ENCODE measurements at regions not wholly inside any gene's neighbourhood (a gene's known extent, or its start where the extent isn't known, plus 50 kb on each side); places are given as distances from the start of the nearest gene placed in this dataset.

DNA sequence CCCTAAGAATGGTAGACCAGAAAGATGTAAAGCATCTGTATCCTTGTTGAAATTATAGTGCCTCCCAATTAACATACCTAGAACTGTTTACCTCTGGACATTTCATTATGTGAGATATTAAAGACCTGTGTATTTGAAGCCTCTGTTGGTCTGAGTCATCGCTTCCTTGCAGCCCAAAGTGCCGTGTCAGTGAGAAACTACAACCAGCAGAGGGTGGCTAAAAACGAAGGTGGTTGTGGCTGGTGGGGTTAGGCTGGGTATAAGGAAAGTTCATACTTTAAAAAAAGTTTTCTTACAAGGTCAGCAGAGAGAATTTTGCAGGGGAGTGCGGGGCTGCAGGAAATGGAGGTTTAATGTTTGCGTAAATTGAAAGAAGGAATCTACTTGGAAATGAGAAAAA is 290.7 kb downstream of the TMEM114 start:
- TF ChIP-seq, protein P1, sequence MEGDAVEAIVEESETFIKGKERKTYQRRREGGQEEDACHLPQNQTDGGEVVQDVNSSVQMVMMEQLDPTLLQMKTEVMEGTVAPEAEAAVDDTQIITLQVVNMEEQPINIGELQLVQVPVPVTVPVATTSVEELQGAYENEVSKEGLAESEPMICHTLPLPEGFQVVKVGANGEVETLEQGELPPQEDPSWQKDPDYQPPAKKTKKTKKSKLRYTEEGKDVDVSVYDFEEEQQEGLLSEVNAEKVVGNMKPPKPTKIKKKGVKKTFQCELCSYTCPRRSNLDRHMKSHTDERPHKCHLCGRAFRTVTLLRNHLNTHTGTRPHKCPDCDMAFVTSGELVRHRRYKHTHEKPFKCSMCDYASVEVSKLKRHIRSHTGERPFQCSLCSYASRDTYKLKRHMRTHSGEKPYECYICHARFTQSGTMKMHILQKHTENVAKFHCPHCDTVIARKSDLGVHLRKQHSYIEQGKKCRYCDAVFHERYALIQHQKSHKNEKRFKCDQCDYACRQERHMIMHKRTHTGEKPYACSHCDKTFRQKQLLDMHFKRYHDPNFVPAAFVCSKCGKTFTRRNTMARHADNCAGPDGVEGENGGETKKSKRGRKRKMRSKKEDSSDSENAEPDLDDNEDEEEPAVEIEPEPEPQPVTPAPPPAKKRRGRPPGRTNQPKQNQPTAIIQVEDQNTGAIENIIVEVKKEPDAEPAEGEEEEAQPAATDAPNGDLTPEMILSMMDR (IDR thresholded peaks at IDR 0.05), result no peak
- no peak for TF ChIP-seq POLR2AphosphoS5 (IDR thresholded peaks at IDR 0.05)
- TF ChIP-seq POLR2A (IDR thresholded peaks at IDR 0.05), result no peak
